ENCODE measurements at regions not wholly inside any gene's neighbourhood (a gene's known extent, or its start where the extent isn't known, plus 50 kb on each side); places are given as distances from the start of the nearest gene placed in this dataset.
"Not testable (repeated sequence)": the region's sequence is repeated elsewhere in the genome, so short reads cannot be mapped to it uniquely, and the experiment has no call there.

- in situ Hi-C loops (cut with MboI); FAIRE-seq; BruUV-seq (replicated peaks): not testable (repeated sequence)
Observed at GRCh38 chr13:18279971-18280370, 901.7 kb downstream of the TUBA3C start.

DNA sequence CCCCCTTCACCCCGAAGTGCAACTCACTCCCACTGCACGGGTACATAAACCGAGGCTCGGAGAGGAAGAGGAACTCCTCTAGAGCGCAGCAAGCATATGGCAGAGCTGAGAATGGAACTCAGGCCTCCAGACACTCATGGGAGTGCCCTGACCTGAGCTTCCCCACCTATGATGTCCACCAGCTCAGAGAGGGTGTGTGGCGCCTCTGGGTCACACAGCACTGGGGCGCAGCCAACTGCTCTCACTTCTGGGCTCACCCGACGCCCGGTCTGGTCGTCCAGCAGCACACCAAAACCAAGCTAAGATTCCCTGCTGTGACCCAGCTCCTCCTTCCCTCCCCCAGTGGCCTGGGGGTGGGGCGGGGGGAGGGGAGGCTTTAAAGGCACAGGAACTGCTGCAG is 904.3 kb downstream of the TUBA3C start:
- FAIRE-seq; POLR2A ChIA-PET; H3K4me3 ChIP-seq; H3K79me2 ChIP-seq (ENCODE audit: control insufficient read depth, insufficient read depth, low read length); H3K4me1 ChIP-seq (replicated peaks in 1 of 2; ENCODE audit: control insufficient read depth in 2 of 2, insufficient read depth in 2 of 2, low read length in 2 of 2); H4K20me1 ChIP-seq (replicated peaks; ENCODE audit: control insufficient read depth, insufficient read depth, low read length); H3K27ac ChIP-seq (ENCODE audit: extremely low read depth, low read depth, low read length); H3K4me2 ChIP-seq (ENCODE audit: insufficient read depth, low read length); H3K9me3 ChIP-seq (replicated peaks; ENCODE audit: control insufficient read depth, insufficient read depth, low read depth, low read length); DNase-seq (ENCODE audit: extremely low read depth in 1 of 4, low spot score in 3 of 4); CTCF ChIA-PET (ENCODE audit: low intra/inter-chr PET ratio); H3K9me1 ChIP-seq (ENCODE audit: control insufficient read depth, insufficient read depth, low read length); H3K9ac ChIP-seq (ENCODE audit: insufficient read depth in 1 of 2, low read depth in 2 of 2, low read length in 2 of 2); H3K27me3 ChIP-seq (ENCODE audit: control insufficient read depth in 2 of 2, insufficient read depth in 2 of 2, low read length in 2 of 2); ATAC-seq; intact Hi-C loops (cut with micrococcal nuclease); H2AFZ ChIP-seq (ENCODE audit: low read depth, low read length); in situ Hi-C loops (cut with MboI); H3K36me3 ChIP-seq (ENCODE audit: control insufficient read depth, insufficient read depth, low read length); BruUV-seq (replicated peaks): not testable (repeated sequence)
- WGBS (ENCODE audit: insufficient coverage, low coverage, missing lambda C conversion rate), result 2% methylated on average over 9 of the region's 12 CpGs

More at GRCh38 chr13:18279971-18280370, 901.7 kb downstream of the TUBA3C start:
- POLR2A ChIA-PET; H3K4me2 ChIP-seq (ENCODE audit: insufficient read depth, low read length); H3K9me1 ChIP-seq (ENCODE audit: control insufficient read depth, insufficient read depth, low read length); H3K36me3 ChIP-seq (ENCODE audit: control insufficient read depth, insufficient read depth, low read length); H3K27ac ChIP-seq (ENCODE audit: extremely low read depth, low read depth, low read length); CTCF ChIA-PET (ENCODE audit: low intra/inter-chr PET ratio); H3K79me2 ChIP-seq (ENCODE audit: control insufficient read depth, insufficient read depth, low read length); H3K27me3 ChIP-seq (ENCODE audit: control insufficient read depth in 2 of 2, insufficient read depth in 2 of 2, low read length in 2 of 2); H3K9me3 ChIP-seq (replicated peaks; ENCODE audit: control insufficient read depth, insufficient read depth, low read depth, low read length); H3K9ac ChIP-seq (ENCODE audit: insufficient read depth in 1 of 2, low read depth in 2 of 2, low read length in 2 of 2); H2AFZ ChIP-seq (ENCODE audit: low read depth, low read length); H3K4me1 ChIP-seq (replicated peaks in 1 of 2; ENCODE audit: control insufficient read depth in 2 of 2, insufficient read depth in 2 of 2, low read length in 2 of 2); H4K20me1 ChIP-seq (replicated peaks; ENCODE audit: control insufficient read depth, insufficient read depth, low read length); H3K4me3 ChIP-seq; intact Hi-C loops (cut with micrococcal nuclease): not testable (repeated sequence)
- ATAC-seq (peak; percentile 38), DNase-seq (ENCODE audit: extremely low read depth in 1 of 4, low spot score in 3 of 4) (peak in 1 of 4 experiments; percentile 11)
- 1% methylated on average over 4 of the region's 4 CpGs for WGBS (ENCODE audit: insufficient coverage, low coverage, missing lambda C conversion rate)
- 0 out of 2 replicates have a peak, but pooled peaks have one; percentile 16 for TF ChIP-seq FOSL1 (tag; conservative IDR thresholded peaks at IDR 0.05)

GRCh38 chr13:18276280-18276679 is 905.3 kb downstream of the TUBA3C start:
- in situ Hi-C loops (cut with MboI); H3K4me2 ChIP-seq (ENCODE audit: insufficient read depth, low read length); H4K20me1 ChIP-seq (replicated peaks; ENCODE audit: control insufficient read depth, insufficient read depth, low read length); H3K4me1 ChIP-seq (replicated peaks in 1 of 2; ENCODE audit: control insufficient read depth in 2 of 2, insufficient read depth in 2 of 2, low read length in 2 of 2); intact Hi-C loops (cut with micrococcal nuclease); H3K27me3 ChIP-seq (ENCODE audit: control insufficient read depth in 2 of 2, insufficient read depth in 2 of 2, low read length in 2 of 2); H3K9me3 ChIP-seq (replicated peaks; ENCODE audit: control insufficient read depth, insufficient read depth, low read depth, low read length); H3K9me1 ChIP-seq (ENCODE audit: control insufficient read depth, insufficient read depth, low read length); BruUV-seq (replicated peaks); H3K9ac ChIP-seq (ENCODE audit: insufficient read depth in 1 of 2, low read depth in 2 of 2, low read length in 2 of 2); POLR2A ChIA-PET; H3K4me3 ChIP-seq; H3K27ac ChIP-seq (ENCODE audit: extremely low read depth, low read depth, low read length); H3K36me3 ChIP-seq (ENCODE audit: control insufficient read depth, insufficient read depth, low read length); DNase-seq (ENCODE audit: extremely low read depth in 1 of 4, low spot score in 3 of 4); CTCF ChIA-PET (ENCODE audit: low intra/inter-chr PET ratio); H3K79me2 ChIP-seq (ENCODE audit: control insufficient read depth, insufficient read depth, low read length); FAIRE-seq; H2AFZ ChIP-seq (ENCODE audit: low read depth, low read length): not testable (repeated sequence)
- WGBS (ENCODE audit: insufficient coverage, low coverage, missing lambda C conversion rate), result 0% methylated on average over 5 of the region's 6 CpGs
- peak; percentile 15; the same call in 2 of the 3 replicates for ATAC-seq

- BruUV-seq (replicated peaks); FAIRE-seq; H3K9ac ChIP-seq (ENCODE audit: insufficient read depth in 1 of 2, low read depth in 2 of 2, low read length in 2 of 2); H2AFZ ChIP-seq (ENCODE audit: low read depth, low read length); H3K27me3 ChIP-seq (ENCODE audit: control insufficient read depth in 2 of 2, insufficient read depth in 2 of 2, low read length in 2 of 2); H3K9me1 ChIP-seq (ENCODE audit: control insufficient read depth, insufficient read depth, low read length); H3K4me2 ChIP-seq (ENCODE audit: insufficient read depth, low read length); H3K4me3 ChIP-seq; H3K27ac ChIP-seq (ENCODE audit: extremely low read depth, low read depth, low read length); H3K36me3 ChIP-seq (ENCODE audit: control insufficient read depth, insufficient read depth, low read length); in situ Hi-C loops (cut with MboI); H3K79me2 ChIP-seq (ENCODE audit: control insufficient read depth, insufficient read depth, low read length); CTCF ChIA-PET (ENCODE audit: low intra/inter-chr PET ratio); H3K4me1 ChIP-seq (replicated peaks in 1 of 2; ENCODE audit: control insufficient read depth in 2 of 2, insufficient read depth in 2 of 2, low read length in 2 of 2); H3K9me3 ChIP-seq (replicated peaks; ENCODE audit: control insufficient read depth, insufficient read depth, low read depth, low read length); DNase-seq (ENCODE audit: extremely low read depth in 1 of 4, low spot score in 3 of 4); H4K20me1 ChIP-seq (replicated peaks; ENCODE audit: control insufficient read depth, insufficient read depth, low read length); intact Hi-C loops (cut with micrococcal nuclease); POLR2A ChIA-PET: not testable (repeated sequence)
- WGBS (ENCODE audit: insufficient coverage, low coverage, missing lambda C conversion rate), result 3% methylated on average over 10 of the region's 14 CpGs
- ATAC-seq, result peak; percentile 19; the same call in 2 of the 3 replicates
Observed at GRCh38 chr13:18273785-18274514, 907.7 kb downstream of the TUBA3C start.

Data from K562 (cell line).